Keratinocyte (primary cell): ENCODE measurements at regions not wholly inside any gene's neighbourhood (a gene's known extent, or its start where the extent isn't known, plus 50 kb on each side); places are given as distances from the start of the nearest gene placed in this dataset.

Experiments
- EZH2 ChIP-seq: IDR thresholded peaks from one replicate; pipeline ENCODE4 v1.6.1; 2012; ENCODE audit warnings: inconsistent platforms, mild to moderate bottlenecking, low read length, moderate library complexity
- TF ChIP-seq, protein P1 (sequence below), 3 experiments: IDR thresholded peaks in 1 of 3; conservative IDR thresholded peaks in 1 of 3; optimal IDR thresholded peaks in 1 of 3; 2 replicates in 2 of 3; 3 replicates in 1 of 3; pipeline versions ENCODE3 to v1.5.1; 2011; ENCODE audit warnings: low read length in 3 of 3, mild to moderate bottlenecking in 3 of 3, moderate library complexity in 2 of 3, control low read depth in 1 of 3, inconsistent platforms in 1 of 3; ENCODE audit not compliant: insufficient read depth in 2 of 3; ENCODE audit errors: extremely low read depth in 1 of 3

DNA sequence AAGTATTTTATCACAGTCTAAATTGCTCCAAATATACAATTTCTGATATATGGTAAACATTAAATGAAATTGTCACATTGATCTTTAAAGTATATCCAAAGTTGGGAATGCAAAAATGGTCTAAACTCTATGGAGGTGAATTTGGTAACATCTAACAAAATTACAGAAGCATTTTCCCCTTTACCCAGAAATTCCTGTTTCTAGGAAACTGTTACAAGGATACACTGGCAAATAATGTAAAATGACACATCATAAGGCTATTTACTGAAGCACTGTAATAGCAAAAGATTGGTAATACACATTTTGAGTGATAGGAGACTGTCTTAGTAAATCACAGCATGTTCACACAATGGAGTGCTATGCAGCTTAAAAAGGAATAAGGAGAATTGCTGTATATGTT lies 50.0 kb upstream of the SLCO2A1 start:
- TF ChIP-seq, protein P1, sequence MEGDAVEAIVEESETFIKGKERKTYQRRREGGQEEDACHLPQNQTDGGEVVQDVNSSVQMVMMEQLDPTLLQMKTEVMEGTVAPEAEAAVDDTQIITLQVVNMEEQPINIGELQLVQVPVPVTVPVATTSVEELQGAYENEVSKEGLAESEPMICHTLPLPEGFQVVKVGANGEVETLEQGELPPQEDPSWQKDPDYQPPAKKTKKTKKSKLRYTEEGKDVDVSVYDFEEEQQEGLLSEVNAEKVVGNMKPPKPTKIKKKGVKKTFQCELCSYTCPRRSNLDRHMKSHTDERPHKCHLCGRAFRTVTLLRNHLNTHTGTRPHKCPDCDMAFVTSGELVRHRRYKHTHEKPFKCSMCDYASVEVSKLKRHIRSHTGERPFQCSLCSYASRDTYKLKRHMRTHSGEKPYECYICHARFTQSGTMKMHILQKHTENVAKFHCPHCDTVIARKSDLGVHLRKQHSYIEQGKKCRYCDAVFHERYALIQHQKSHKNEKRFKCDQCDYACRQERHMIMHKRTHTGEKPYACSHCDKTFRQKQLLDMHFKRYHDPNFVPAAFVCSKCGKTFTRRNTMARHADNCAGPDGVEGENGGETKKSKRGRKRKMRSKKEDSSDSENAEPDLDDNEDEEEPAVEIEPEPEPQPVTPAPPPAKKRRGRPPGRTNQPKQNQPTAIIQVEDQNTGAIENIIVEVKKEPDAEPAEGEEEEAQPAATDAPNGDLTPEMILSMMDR (optimal IDR thresholded peaks at IDR 0.05 in 1 of 3, IDR thresholded peaks at IDR 0.05 in 1 of 3, conservative IDR thresholded peaks at IDR 0.05 in 1 of 3; ENCODE audit: extremely low read depth in 1 of 3, insufficient read depth in 2 of 3, low read length in 3 of 3), result no peak
- no peak for TF ChIP-seq EZH2
